ENCODE measurements at regions not wholly inside any gene's neighbourhood (a gene's known extent, or its start where the extent isn't known, plus 50 kb on each side); places are given as distances from the start of the nearest gene placed in this dataset.

DNA sequence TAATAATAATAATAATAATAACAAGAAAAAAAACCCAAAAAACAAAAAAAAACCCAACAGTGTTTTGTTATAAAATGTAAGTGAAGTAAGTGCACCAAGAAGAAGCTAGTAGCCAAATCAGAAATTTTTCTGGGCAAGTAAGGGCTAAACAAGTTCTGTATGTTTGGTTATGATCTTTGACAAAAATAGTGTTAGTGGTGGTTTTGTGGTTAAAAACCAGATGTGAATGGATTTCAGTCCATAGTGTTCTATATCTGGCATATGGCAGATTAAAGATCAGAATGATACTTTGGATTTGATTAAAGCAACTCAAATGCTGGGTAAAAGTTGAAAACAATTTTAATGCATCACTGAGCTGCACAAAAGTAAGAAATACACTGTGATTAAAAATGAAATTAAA is 116.5 kb upstream of the NDST4 start:
- intact Hi-C loops (cut with micrococcal nuclease) = no loop called here
- POLR2A ChIA-PET = no interaction called here
- H3K4me3 Mint-ChIP-seq = no peak overlapping the region

DNA sequence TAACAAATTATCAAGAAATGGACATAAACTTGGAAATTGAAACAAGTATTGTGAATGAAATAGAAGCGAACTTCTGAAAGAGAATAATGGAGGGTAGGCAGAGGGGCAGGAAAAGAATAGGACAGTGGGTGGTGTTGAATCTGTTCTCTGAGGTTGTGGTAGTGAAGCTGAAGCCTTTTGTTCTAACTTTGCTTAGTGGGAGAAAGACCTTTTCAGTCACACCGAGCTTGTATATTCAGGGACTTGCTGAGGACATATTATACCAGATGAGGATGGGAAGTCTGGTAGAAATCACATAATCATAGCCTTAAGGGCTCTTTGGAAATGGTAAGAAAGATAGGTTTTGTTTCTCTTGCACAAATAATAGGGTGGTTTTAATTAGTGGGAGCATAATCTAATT is 115.4 kb upstream of the NDST4 start:
- CTCF ChIA-PET = no interaction called here
- no peaks in the 10 kb centered on the region for H3K27me3 Mint-ChIP-seq
- no peak overlapping the region for H3K27ac Mint-ChIP-seq
- no peak for DNase-seq
- H3K4me1 Mint-ChIP-seq = no peaks in the 10 kb centered on the region
- POLR2A ChIA-PET = no interaction called here
- intact Hi-C loops (cut with micrococcal nuclease) = no loop called here
- TF ChIP-seq, protein P1, sequence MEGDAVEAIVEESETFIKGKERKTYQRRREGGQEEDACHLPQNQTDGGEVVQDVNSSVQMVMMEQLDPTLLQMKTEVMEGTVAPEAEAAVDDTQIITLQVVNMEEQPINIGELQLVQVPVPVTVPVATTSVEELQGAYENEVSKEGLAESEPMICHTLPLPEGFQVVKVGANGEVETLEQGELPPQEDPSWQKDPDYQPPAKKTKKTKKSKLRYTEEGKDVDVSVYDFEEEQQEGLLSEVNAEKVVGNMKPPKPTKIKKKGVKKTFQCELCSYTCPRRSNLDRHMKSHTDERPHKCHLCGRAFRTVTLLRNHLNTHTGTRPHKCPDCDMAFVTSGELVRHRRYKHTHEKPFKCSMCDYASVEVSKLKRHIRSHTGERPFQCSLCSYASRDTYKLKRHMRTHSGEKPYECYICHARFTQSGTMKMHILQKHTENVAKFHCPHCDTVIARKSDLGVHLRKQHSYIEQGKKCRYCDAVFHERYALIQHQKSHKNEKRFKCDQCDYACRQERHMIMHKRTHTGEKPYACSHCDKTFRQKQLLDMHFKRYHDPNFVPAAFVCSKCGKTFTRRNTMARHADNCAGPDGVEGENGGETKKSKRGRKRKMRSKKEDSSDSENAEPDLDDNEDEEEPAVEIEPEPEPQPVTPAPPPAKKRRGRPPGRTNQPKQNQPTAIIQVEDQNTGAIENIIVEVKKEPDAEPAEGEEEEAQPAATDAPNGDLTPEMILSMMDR (IDR thresholded peaks at IDR 0.05) = no peak
- no peak for ATAC-seq (ENCODE audit: low read depth)
- no peaks in the 10 kb centered on the region for H3K36me3 Mint-ChIP-seq (ENCODE audit: low read depth)
- no peak overlapping the region for H3K4me3 Mint-ChIP-seq
- no peaks in the 10 kb centered on the region for H3K9me3 Mint-ChIP-seq

More for the DNA sequence above, 116.5 kb upstream of the NDST4 start:
- Mint-ChIP-seq H3K27ac (no peak overlapping the region), H3K36me3 (ENCODE audit: low read depth) (no peaks in the 10 kb centered on the region), H3K27me3 (no peaks in the 10 kb centered on the region), H3K9me3 (no peaks in the 10 kb centered on the region), H3K4me1 (no peaks in the 10 kb centered on the region)
- CTCF ChIA-PET = no interaction called here
- TF ChIP-seq, protein P1 (IDR thresholded peaks at IDR 0.05) = no peak
- ATAC-seq (ENCODE audit: low read depth) (no peak), DNase-seq (no peak)

DNA sequence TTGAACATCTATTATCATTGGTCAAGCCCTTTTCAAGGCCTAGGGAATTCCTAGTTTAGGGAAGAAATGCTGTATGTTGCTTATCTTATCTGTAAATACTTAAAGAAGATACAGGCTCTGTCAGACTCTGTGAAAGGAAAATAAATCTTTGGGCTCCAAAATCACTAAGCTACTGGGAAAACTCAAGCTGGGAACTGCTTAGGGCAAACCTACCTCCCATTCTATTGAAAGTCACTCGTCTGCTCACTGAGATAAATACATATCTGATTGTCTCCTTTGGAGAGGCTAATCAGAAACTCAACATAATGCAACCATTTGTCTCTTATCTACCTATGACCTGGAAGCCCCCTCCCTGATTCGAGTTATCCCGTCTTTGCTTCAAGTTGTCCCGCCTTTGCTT is 108.6 kb upstream of the NDST4 start:
- DNase-seq (no peak), ATAC-seq (ENCODE audit: low read depth) (no peak)
- ChIA-PET CTCF (no interaction called here), POLR2A (no interaction called here)
- no peaks in the 10 kb centered on the region for H3K36me3 Mint-ChIP-seq (ENCODE audit: low read depth)
- H3K27ac Mint-ChIP-seq = no peak overlapping the region
- H3K4me1 Mint-ChIP-seq = no peaks in the 10 kb centered on the region
- TF ChIP-seq, protein P1 (IDR thresholded peaks at IDR 0.05) = no peak
- H3K9me3 Mint-ChIP-seq = no peaks in the 10 kb centered on the region
- intact Hi-C loops (cut with micrococcal nuclease) = no loop called here
- no peak overlapping the region for H3K4me3 Mint-ChIP-seq
- no peaks in the 10 kb centered on the region for H3K27me3 Mint-ChIP-seq

DNA sequence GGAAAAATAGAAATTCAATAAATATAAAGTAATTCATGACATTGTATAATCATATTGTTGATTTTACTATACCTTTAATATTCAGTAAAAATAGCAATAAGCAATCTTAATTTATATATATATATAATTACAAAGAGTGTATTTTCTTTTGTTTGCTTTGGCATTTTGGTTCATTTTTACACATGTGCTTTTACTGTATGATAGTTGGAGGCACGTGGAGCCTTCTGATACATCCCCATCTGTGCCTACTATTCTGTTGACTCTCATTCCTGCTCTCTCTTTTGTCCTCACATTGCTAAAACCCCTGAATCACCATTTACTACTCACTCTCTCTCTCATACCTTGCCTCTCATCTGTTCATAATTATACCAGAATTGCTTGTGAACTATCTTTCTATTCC is 106.4 kb upstream of the NDST4 start:
- no peak for DNase-seq
- Mint-ChIP-seq H3K9me3 (no peaks in the 10 kb centered on the region), H3K4me3 (no peak overlapping the region), H3K4me1 (no peaks in the 10 kb centered on the region), H3K27ac (no peak overlapping the region), H3K36me3 (ENCODE audit: low read depth) (no peaks in the 10 kb centered on the region), H3K27me3 (no peaks in the 10 kb centered on the region)
- POLR2A ChIA-PET = no interaction called here
- intact Hi-C loops (cut with micrococcal nuclease) = no loop called here
- no peak for ATAC-seq (ENCODE audit: low read depth)
- CTCF ChIA-PET = no interaction called here
- TF ChIP-seq, protein P1 (IDR thresholded peaks at IDR 0.05) = no peak

DNA sequence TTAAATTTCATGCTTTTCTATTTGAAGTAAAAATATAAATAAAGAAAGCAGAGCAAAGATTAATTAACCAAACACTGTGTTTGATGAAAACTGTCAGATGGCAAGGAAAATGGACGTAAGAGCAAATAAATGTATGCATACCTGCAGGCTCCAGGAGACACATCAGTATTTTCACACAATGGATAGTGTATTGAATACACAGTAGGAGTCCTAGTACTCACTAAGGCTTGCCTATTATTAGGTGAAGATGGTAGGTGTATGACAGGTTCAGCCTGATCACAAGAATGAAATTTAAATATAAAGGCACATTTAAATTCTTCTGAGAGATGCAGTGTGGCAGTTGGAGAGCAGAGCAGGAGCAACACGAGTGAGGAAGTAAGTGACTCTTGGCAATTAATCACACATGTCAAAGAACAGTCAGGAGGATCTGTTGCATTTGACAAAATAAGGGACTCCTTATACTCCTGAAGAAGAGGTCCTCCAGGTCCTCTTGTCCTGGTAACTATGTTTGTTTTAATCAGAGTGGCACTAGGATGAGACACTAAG is 106.0 kb upstream of the NDST4 start:
- Mint-ChIP-seq H3K36me3 (ENCODE audit: low read depth) (no peaks in the 10 kb centered on the region), H3K27ac (no peak overlapping the region), H3K9me3 (no peaks in the 10 kb centered on the region), H3K4me1 (no peaks in the 10 kb centered on the region), H3K4me3 (no peak overlapping the region), H3K27me3 (no peaks in the 10 kb centered on the region)
- CTCF ChIA-PET = no interaction called here
- intact Hi-C loops (cut with micrococcal nuclease) = no loop called here
- ATAC-seq (ENCODE audit: low read depth) = no peak
- POLR2A ChIA-PET = no interaction called here
- no peak for DNase-seq
- TF ChIP-seq, protein P1 (IDR thresholded peaks at IDR 0.05) = no peak
